Astrocyte (in vitro differentiated cells and primary cell): ENCODE measurements at regions not wholly inside any gene's neighbourhood (a gene's known extent, or its start where the extent isn't known, plus 50 kb on each side); places are given as distances from the start of the nearest gene placed in this dataset.

Experiments used
- EZH2 ChIP-seq: IDR thresholded peaks from 2 replicates; pipeline ENCODE4 v1.6.1; 2012; ENCODE audit warnings: mild to moderate bottlenecking, low read length, inconsistent platforms; ENCODE audit not compliant: insufficient read depth
- TF ChIP-seq, protein P1 (sequence below): IDR thresholded peaks from 2 replicates; pipeline ENCODE4 v1.5.1; 2011; ENCODE audit warnings: low read depth, mild to moderate bottlenecking, inconsistent platforms, low read length, moderate library complexity; ENCODE audit not compliant: insufficient read depth

DNA sequence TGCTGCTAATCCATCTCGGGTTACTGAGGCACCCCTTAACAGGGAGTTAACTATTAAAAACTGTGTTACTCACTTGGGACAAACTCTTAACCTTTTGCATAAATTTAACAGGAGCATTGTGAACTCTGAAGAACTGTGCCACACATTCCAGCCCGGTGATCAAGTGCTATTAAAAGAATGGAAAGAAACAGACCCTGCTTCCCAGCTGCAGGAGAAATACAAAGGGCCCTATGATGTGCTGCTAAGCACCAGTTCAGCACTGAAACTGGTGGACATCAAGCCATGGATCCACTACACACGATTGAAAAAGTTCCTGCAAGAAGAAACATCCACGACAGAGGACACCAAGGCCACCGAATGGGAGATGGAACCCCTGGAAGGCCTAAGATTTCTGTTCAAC, 114.7 kb upstream of the PLCL2 start:
- TF ChIP-seq, protein P1, sequence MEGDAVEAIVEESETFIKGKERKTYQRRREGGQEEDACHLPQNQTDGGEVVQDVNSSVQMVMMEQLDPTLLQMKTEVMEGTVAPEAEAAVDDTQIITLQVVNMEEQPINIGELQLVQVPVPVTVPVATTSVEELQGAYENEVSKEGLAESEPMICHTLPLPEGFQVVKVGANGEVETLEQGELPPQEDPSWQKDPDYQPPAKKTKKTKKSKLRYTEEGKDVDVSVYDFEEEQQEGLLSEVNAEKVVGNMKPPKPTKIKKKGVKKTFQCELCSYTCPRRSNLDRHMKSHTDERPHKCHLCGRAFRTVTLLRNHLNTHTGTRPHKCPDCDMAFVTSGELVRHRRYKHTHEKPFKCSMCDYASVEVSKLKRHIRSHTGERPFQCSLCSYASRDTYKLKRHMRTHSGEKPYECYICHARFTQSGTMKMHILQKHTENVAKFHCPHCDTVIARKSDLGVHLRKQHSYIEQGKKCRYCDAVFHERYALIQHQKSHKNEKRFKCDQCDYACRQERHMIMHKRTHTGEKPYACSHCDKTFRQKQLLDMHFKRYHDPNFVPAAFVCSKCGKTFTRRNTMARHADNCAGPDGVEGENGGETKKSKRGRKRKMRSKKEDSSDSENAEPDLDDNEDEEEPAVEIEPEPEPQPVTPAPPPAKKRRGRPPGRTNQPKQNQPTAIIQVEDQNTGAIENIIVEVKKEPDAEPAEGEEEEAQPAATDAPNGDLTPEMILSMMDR = no peak
- TF ChIP-seq EZH2 = no peak
